RWPE2 (cell line): ENCODE measurements at regions not wholly inside any gene's neighbourhood (a gene's known extent, or its start where the extent isn't known, plus 50 kb on each side); places are given as distances from the start of the nearest gene placed in this dataset.
A peak's percentile ranks its signal among the peaks of the same experiment; 100 is the strongest.

Experiments
- ATAC-seq: fragments of 200-7000 bp; cut with Tn5 transposase; 3 replicates; pipeline ENCODE4 v1.9.1; 2021; ENCODE audit warnings: low read depth
- DNase-seq: peaks from one replicate; pipeline ENCODE4 v3.0.0-alpha.2; 2020; ENCODE audit warnings: low spot score
- H3K27ac ChIP-seq: fragments of 450-650 bp; 2 replicates; pipeline ENCODE4 v1.5.1; 2017; ENCODE audit warnings: mild to moderate bottlenecking; ENCODE audit not compliant: poor library complexity, severe bottlenecking
- H3K27me3 ChIP-seq: fragments of 250-450 bp; sonication (Bioruptor Pico); 2 replicates; pipeline ENCODE4 v1.5.1; 2021; ENCODE audit warnings: mild to moderate bottlenecking, moderate library complexity; ENCODE audit not compliant: insufficient read depth, poor library complexity, severe bottlenecking
- H3K36me3 ChIP-seq: fragments of 250-450 bp; sonication (Bioruptor Pico); 2 replicates; pipeline ENCODE4 v1.5.1; 2020; ENCODE audit warnings: low read depth, mild to moderate bottlenecking, moderate library complexity
- H3K4me1 ChIP-seq: fragments of 250-450 bp; sonication (Bioruptor Pico); 2 replicates; pipeline ENCODE4 v1.5.1; 2021; ENCODE audit warnings: mild to moderate bottlenecking, moderate library complexity; ENCODE audit not compliant: insufficient read depth, poor library complexity, severe bottlenecking
- H3K4me3 ChIP-seq: fragments of 250-450 bp; sonication (Bioruptor Pico); 2 replicates; pipeline ENCODE4 v1.5.1; 2021; ENCODE audit warnings: mild to moderate bottlenecking, moderate library complexity; ENCODE audit not compliant: severe bottlenecking
- H3K9me3 ChIP-seq: fragments of 250-450 bp; sonication (Bioruptor Pico); 2 replicates; pipeline ENCODE4 v1.5.1; 2021; ENCODE audit warnings: mild to moderate bottlenecking, moderate library complexity; ENCODE audit not compliant: severe bottlenecking
- TF ChIP-seq, protein P1 (sequence below): fragments of 450-650 bp; IDR thresholded peaks from one replicate; pipeline ENCODE4 v1.5.1; 2017; ENCODE audit warnings: mild to moderate bottlenecking, moderate library complexity; ENCODE audit not compliant: poor library complexity, severe bottlenecking

DNA sequence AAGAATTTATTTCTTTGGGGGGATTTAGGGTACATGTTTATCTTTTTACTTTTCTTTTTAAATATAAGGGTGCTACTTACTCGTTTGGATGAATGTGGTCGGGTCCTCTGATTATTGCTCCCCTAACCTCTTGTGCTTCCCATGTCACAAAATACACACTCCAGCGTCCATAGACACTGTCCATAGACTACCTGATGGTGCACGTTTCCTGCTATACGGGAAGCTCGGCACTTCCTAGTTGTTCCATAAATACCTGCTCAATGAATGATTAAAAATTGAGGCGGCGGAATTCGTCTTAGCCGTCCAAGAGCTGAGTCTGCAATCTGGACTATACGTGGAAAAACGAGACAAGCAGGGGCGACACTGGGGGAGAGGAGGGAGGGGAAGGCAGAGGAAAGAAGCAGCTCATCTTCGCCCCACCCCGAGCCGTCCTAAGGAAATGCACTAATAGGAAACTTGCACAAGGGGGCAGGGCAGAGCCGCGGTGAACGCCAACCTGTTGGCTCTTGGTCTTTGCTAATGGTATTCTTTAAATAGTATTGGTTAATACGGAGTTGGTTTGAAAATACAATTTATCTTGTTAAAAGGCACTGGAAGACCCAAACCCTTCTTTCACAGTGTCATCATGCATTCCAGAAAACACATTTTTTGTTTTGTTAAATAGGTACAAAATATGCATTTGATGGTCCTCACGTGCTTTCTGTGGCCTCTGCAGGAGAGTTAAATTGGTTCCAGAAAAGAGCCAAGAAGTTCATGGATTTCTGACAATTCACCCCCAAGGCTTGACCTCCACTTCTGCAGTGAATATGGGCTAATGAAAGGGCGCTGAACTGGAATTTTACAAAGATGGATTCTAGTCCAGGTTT lies 73.0 kb upstream of the KCTD1 start:
- no peaks in the 10 kb centered on the region for H3K9me3 ChIP-seq
- no peaks in the 10 kb centered on the region for H3K27me3 ChIP-seq
- no peaks in the 10 kb centered on the region for H3K36me3 ChIP-seq
- H3K4me3 ChIP-seq = no peak overlapping the region
- ATAC-seq (no peak), DNase-seq (no peak)
- TF ChIP-seq, protein P1, sequence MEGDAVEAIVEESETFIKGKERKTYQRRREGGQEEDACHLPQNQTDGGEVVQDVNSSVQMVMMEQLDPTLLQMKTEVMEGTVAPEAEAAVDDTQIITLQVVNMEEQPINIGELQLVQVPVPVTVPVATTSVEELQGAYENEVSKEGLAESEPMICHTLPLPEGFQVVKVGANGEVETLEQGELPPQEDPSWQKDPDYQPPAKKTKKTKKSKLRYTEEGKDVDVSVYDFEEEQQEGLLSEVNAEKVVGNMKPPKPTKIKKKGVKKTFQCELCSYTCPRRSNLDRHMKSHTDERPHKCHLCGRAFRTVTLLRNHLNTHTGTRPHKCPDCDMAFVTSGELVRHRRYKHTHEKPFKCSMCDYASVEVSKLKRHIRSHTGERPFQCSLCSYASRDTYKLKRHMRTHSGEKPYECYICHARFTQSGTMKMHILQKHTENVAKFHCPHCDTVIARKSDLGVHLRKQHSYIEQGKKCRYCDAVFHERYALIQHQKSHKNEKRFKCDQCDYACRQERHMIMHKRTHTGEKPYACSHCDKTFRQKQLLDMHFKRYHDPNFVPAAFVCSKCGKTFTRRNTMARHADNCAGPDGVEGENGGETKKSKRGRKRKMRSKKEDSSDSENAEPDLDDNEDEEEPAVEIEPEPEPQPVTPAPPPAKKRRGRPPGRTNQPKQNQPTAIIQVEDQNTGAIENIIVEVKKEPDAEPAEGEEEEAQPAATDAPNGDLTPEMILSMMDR = peak; percentile 51
- H3K4me1 ChIP-seq = peaks cover 7% of the 10 kb centered on the region
- H3K27ac ChIP-seq = no peak overlapping the region

- ATAC-seq (no peak), DNase-seq (no peak)
- TF ChIP-seq, protein P1 = no peak
- no peaks in the 10 kb centered on the region for H3K36me3 ChIP-seq
- H3K27ac ChIP-seq = no peak overlapping the region
- H3K9me3 ChIP-seq = no peaks in the 10 kb centered on the region
- peaks cover 7% of the 10 kb centered on the region for H3K4me1 ChIP-seq
- H3K27me3 ChIP-seq = no peaks in the 10 kb centered on the region
- H3K4me3 ChIP-seq = no peak overlapping the region
Measured at GRCh38 chr18:26619350-26619749, 71.0 kb upstream of the KCTD1 start.

GRCh38 chr18:26618135-26618534 lies 69.8 kb upstream of the KCTD1 start:
- no peak for ATAC-seq
- H3K27me3 ChIP-seq = no peaks in the 10 kb centered on the region
- H3K4me3 ChIP-seq = no peak overlapping the region
- DNase-seq = no peak
- peaks cover 7% of the 10 kb centered on the region for H3K4me1 ChIP-seq
- no peaks in the 10 kb centered on the region for H3K36me3 ChIP-seq
- no peaks in the 10 kb centered on the region for H3K9me3 ChIP-seq
- TF ChIP-seq, protein P1 = no peak
- no peak overlapping the region for H3K27ac ChIP-seq

DNA sequence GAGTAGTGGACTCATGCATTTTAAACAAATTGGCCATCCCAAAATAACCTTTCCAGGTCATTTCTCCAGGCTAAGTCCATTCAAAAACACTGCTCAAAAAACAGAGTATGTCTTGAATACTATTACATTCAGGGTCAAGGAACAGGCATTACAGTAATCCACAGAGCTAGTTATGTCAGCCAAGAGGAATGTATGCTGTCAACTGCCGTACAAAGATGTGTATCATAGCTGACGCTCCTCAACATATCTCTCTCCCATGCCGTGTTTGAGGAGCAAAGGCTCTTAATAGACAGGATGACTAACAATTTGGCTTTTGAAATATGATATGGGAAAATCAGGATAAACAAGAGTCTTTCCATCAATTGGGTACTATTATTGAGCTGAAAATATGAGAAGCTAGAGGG lies 68.8 kb upstream of the KCTD1 start:
- Histone ChIP-seq H3K36me3 (no peaks in the 10 kb centered on the region), H3K27ac (peak overlapping the region; percentile 27), H3K27me3 (no peaks in the 10 kb centered on the region), H3K4me1 (peaks cover 7% of the 10 kb centered on the region), H3K9me3 (no peaks in the 10 kb centered on the region), H3K4me3 (no peak overlapping the region)
- TF ChIP-seq, protein P1 = no peak
- ATAC-seq = peak; percentile 100
- DNase-seq = no peak

DNA sequence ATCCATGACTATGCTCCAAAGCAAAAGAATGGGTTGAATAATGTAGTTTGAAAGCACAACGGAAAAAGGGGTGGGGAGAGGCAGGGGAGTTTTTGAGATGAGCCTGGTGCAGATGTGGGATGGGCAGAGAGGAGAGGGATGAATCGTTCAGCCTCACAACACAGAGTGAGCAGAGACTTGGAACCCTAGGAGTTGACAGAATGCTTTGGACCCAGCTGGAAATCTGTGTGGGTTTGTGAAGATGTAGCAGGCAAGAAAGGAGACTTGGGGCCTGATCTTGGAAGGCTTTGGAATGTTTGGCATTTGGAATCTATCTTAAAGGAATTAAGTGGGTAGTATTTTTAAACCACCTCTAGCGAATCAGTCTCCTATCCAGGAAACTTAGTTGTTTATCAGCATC lies 66.0 kb upstream of the KCTD1 start:
- TF ChIP-seq, protein P1 = no peak
- DNase-seq = no peak
- H3K27ac ChIP-seq = no peak overlapping the region
- H3K4me1 ChIP-seq = peaks cover 7% of the 10 kb centered on the region
- H3K4me3 ChIP-seq = no peak overlapping the region
- H3K36me3 ChIP-seq = no peaks in the 10 kb centered on the region
- H3K9me3 ChIP-seq = no peaks in the 10 kb centered on the region
- no peak for ATAC-seq
- H3K27me3 ChIP-seq = no peaks in the 10 kb centered on the region
